ENCODE measurements at regions not wholly inside any gene's neighbourhood (a gene's known extent, or its start where the extent isn't known, plus 50 kb on each side); places are given as distances from the start of the nearest gene placed in this dataset.

GRCh38 chr10:117617659-117618058, 75.1 kb downstream of the EMX2 start:
- no peak for TF ChIP-seq EZH2 (IDR thresholded peaks at IDR 0.05)
- TF ChIP-seq POLR2AphosphoS5 (IDR thresholded peaks at IDR 0.05; ENCODE audit: borderline replicate concordance, low read depth, low read length): no peak
- TF ChIP-seq FOXP2 (optimal IDR thresholded peaks at IDR 0.05; ENCODE audit: control extremely low read depth, extremely low read length, insufficient read depth): no peak
